PC-9 (cell line): ENCODE measurements at regions not wholly inside any gene's neighbourhood (a gene's known extent, or its start where the extent isn't known, plus 50 kb on each side); places are given as distances from the start of the nearest gene placed in this dataset.

ENCODE experiments used
- BruUV-seq: library from RNA; stranded (reverse); fragments of 400-500 nt; replicated peaks from 2 replicates; lab custom pipeline; 2021; lab: Mats Ljungman, UMichigan
- CTCF ChIA-PET: fragments of 300-600 bp; sonication (Branson Sonifier 250); formaldehyde crosslinking; loops from one replicate; lab custom pipeline; 2022; ENCODE audit warnings: antibody characterized with exemption; lab: Charles Lee
- POLR2A ChIA-PET: fragments of 300-600 bp; sonication (Branson Sonifier 250); formaldehyde crosslinking; loops from one replicate; lab custom pipeline; 2022; ENCODE audit warnings: antibody characterized with exemption; ENCODE audit not compliant: unreplicated experiment; lab: Charles Lee
- DNase-seq, 2 experiments: peaks; one replicate each; pipeline versions ENCODE4 v3.0.0 to v3.0.0-alpha.2; 2015 to 2022; ENCODE audit warnings: mixed read lengths in 1 of 2
- H2AFZ ChIP-seq: fragments of 200-600 bp; sonication (generic); 2 replicates; pipeline ENCODE4 v1.8.1; 2017; ENCODE audit warnings: antibody characterized with exemption
- H3F3A ChIP-seq: fragments of 200-600 bp; sonication (generic); 2 replicates; pipeline ENCODE4 v1.8.1; 2017; ENCODE audit warnings: antibody characterized with exemption, mild to moderate bottlenecking, low read depth; ENCODE audit not compliant: insufficient read depth
- H3K27ac ChIP-seq: fragments of 200-600 bp; sonication (generic); 2 replicates; pipeline ENCODE4 v1.6.1; 2016; ENCODE audit warnings: mixed run types
- H3K27me3 ChIP-seq: fragments of 200-600 bp; sonication (generic); 2 replicates; pipeline ENCODE4 v1.6.1; 2016; ENCODE audit warnings: low read depth, mixed run types; ENCODE audit not compliant: insufficient read depth
- H3K36me3 ChIP-seq: fragments of 200-600 bp; sonication (generic); 2 replicates; pipeline ENCODE4 v1.6.1; 2016; ENCODE audit warnings: low read depth, mixed run types
- H3K4me1 ChIP-seq: fragments of 200-600 bp; sonication (generic); replicated peaks from 2 replicates; pipeline ENCODE4 v1.6.1; 2016; ENCODE audit warnings: mixed run types; ENCODE audit not compliant: insufficient read depth
- H3K4me2 ChIP-seq: fragments of 200-600 bp; sonication (generic); 2 replicates; pipeline ENCODE4 v1.6.1; 2017; ENCODE audit warnings: mixed run types
- H3K4me3 ChIP-seq: fragments of 200-600 bp; sonication (generic); 2 replicates; pipeline ENCODE4 v1.6.1; 2016; ENCODE audit warnings: mixed run types
- H3K79me2 ChIP-seq: fragments of 200-600 bp; sonication (generic); 2 replicates; pipeline ENCODE4 v1.6.1; 2017; ENCODE audit warnings: low read depth, mixed run types
- H3K9me2 ChIP-seq: fragments of 200-600 bp; sonication (generic); 2 replicates; pipeline ENCODE4 v1.8.1; 2017; ENCODE audit warnings: mild to moderate bottlenecking; ENCODE audit not compliant: insufficient read depth
- H3K9me3 ChIP-seq: fragments of 200-600 bp; sonication (generic); 2 replicates; pipeline ENCODE4 v1.8.1; 2016; ENCODE audit warnings: low read depth; ENCODE audit not compliant: insufficient read depth
- H4K20me1 ChIP-seq: fragments of 200-600 bp; sonication (generic); 2 replicates; pipeline ENCODE4 v1.8.1; 2017; ENCODE audit not compliant: insufficient read depth
- EZH2 ChIP-seq: fragments of 200-600 bp; sonication (generic); IDR thresholded peaks from 2 replicates; pipeline ENCODE4 v1.8.0; 2017; ENCODE audit warnings: antibody characterized with exemption, low read depth
- intact Hi-C: fragments of 100-400 bp; cut with micrococcal nuclease; formaldehyde crosslinking; loops from one replicate; pipeline ENCODE4 v1.10.0; 2022; ENCODE audit not compliant: unreplicated experiment
- TF ChIP-seq, protein P1 (sequence below): fragments of 200-600 bp; sonication (generic); conservative IDR thresholded peaks from 2 replicates; pipeline ENCODE4 v1.6.1; 2017; ENCODE audit warnings: mixed run types, antibody characterized with exemption, mild to moderate bottlenecking, moderate library complexity

DNA sequence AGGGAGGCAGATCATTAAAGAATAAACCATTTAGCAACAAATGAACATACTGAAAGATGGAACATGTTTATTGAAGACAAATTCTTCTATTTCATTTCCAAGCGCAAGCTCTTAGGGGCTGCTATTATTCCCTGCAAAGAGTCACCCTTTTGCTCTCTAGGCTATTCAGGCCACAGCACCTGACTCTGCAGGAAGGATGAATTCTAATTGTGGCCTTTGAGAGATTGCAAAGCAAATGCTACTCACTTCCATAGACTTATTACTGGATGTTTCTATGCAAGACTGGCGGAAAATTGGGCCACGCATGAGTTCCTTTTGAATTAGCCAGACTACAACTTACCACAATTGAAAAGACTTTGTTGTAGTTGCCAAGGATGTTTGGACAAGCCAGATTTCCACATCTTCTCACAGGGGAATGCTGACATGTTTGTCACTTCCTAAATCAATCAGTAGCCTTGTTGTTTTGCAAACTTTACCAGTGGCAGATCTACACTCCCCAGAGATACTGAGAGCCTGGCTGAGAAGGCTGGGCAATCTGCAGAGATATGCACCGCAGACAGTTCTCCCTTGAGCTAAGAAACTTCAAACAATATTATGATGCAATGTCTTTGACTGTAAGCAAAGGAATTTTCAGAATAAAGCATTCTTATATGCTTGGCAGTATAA is 334.3 kb upstream of the SYT1 start:
- TF ChIP-seq, protein P1, sequence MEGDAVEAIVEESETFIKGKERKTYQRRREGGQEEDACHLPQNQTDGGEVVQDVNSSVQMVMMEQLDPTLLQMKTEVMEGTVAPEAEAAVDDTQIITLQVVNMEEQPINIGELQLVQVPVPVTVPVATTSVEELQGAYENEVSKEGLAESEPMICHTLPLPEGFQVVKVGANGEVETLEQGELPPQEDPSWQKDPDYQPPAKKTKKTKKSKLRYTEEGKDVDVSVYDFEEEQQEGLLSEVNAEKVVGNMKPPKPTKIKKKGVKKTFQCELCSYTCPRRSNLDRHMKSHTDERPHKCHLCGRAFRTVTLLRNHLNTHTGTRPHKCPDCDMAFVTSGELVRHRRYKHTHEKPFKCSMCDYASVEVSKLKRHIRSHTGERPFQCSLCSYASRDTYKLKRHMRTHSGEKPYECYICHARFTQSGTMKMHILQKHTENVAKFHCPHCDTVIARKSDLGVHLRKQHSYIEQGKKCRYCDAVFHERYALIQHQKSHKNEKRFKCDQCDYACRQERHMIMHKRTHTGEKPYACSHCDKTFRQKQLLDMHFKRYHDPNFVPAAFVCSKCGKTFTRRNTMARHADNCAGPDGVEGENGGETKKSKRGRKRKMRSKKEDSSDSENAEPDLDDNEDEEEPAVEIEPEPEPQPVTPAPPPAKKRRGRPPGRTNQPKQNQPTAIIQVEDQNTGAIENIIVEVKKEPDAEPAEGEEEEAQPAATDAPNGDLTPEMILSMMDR = no peak
- no peak for TF ChIP-seq EZH2
- CTCF ChIA-PET = no interaction called here
- BruUV-seq = no TSS peak

DNA sequence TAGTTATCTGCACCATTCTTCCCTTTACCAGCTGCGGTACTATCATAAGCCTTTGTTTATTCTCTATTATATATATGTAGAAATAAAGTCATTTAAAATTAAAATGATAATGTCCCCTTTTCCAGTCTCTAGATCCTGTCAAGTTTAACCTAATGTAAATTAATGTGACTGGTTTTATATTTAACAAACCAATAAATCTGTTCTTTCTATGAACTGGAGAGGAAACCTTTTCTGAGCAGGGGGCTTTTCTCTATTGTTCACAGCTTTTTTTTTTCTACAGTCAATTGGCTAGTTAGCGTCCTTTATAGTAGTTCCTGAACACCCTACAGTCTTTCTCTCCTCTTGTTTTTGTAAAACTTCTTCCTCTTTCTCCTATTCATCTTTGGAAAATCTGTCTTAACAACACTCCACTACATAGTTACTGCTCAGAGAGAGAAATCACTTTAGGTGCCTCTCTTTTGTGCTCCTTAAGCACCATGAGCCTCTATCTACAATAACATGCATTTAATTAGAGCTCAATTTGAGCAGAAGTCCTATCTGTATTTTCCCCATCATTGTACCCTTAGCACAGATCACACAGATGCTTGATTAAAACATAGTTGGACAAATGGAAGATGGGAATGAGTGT is 332.6 kb upstream of the SYT1 start:
- Histone ChIP-seq H3K36me3 (no peaks in the 10 kb centered on the region), H2AFZ (no peak overlapping the region), H3K9me3 (no peaks in the 10 kb centered on the region), H3F3A (no peaks in the 10 kb centered on the region; the same call in 1 of the 2 replicates), H3K4me2 (no peak overlapping the region), H3K4me1 (no peaks in the 10 kb centered on the region), H3K27me3 (no peaks in the 10 kb centered on the region), H3K9me2 (no peaks in the 10 kb centered on the region; the same call in 1 of the 2 replicates), H3K79me2 (no peaks in the 10 kb centered on the region), H3K4me3 (no peak overlapping the region), H4K20me1 (no peaks in the 10 kb centered on the region), H3K27ac (no peak overlapping the region)
- ChIA-PET CTCF (no interaction called here), POLR2A (no interaction called here)
- intact Hi-C loops = no loop called here
- no peak for TF ChIP-seq EZH2
- TF ChIP-seq, protein P1 = no peak
- DNase-seq = no peak
- BruUV-seq = no TSS peak

More for the DNA sequence above, 334.3 kb upstream of the SYT1 start:
- no peaks in the 10 kb centered on the region for H3K36me3 ChIP-seq
- H3K9me3 ChIP-seq = no peaks in the 10 kb centered on the region
- DNase-seq = no peak
- H3K79me2 ChIP-seq = no peaks in the 10 kb centered on the region
- no peak overlapping the region for H2AFZ ChIP-seq
- no peak overlapping the region for H3K27ac ChIP-seq
- POLR2A ChIA-PET = no interaction called here
- no peaks in the 10 kb centered on the region for H3K27me3 ChIP-seq
- no peak overlapping the region for H3K4me3 ChIP-seq
- no peak overlapping the region for H3K4me2 ChIP-seq
- no peaks in the 10 kb centered on the region; the same call in 1 of the 2 replicates for H3F3A ChIP-seq
- no peaks in the 10 kb centered on the region for H4K20me1 ChIP-seq
- no peaks in the 10 kb centered on the region; the same call in 1 of the 2 replicates for H3K9me2 ChIP-seq
- intact Hi-C loops = no loop called here
- H3K4me1 ChIP-seq = no peaks in the 10 kb centered on the region

DNA sequence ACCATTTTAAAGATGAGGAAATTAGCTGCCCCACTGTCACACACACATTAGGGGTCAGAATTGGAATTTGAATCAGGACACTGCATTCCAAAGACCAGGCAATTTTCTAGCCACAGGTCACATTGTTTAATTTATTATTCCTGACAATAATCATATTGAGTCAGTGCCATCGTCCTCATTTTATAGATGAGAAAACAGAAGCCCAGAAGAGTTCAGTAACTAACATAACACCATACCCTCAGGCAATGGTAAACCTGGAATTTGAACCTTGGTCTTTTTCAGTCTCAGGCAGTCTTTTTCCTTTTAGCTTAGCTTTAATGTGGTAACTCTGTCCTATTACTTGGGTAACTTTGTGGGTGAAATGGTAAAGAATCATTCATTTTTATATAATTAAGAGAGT is 330.3 kb upstream of the SYT1 start:
- H3K9me2 ChIP-seq = no peaks in the 10 kb centered on the region; the same call in 1 of the 2 replicates
- intact Hi-C loops = no loop called here
- BruUV-seq = no TSS peak
- no peaks in the 10 kb centered on the region for H3K27me3 ChIP-seq
- H3F3A ChIP-seq = no peaks in the 10 kb centered on the region; the same call in 1 of the 2 replicates
- TF ChIP-seq EZH2 = no peak
- TF ChIP-seq, protein P1 = no peak
- H3K4me2 ChIP-seq = no peak overlapping the region
- H3K4me1 ChIP-seq = no peaks in the 10 kb centered on the region
- no peak overlapping the region for H3K27ac ChIP-seq
- DNase-seq = no peak
- H4K20me1 ChIP-seq = no peaks in the 10 kb centered on the region
- POLR2A ChIA-PET = interaction anchor here (0.6 kb wide), 1 partner anchor 98 kb away, joined by 3 read pairs; no protein-coding TSS in a partner anchor
- no peak overlapping the region for H3K4me3 ChIP-seq
- H2AFZ ChIP-seq = no peak overlapping the region
- H3K79me2 ChIP-seq = no peaks in the 10 kb centered on the region
- CTCF ChIA-PET = no interaction called here
- no peaks in the 10 kb centered on the region for H3K9me3 ChIP-seq
- no peaks in the 10 kb centered on the region for H3K36me3 ChIP-seq
